H9 (cell line): ENCODE measurements at regions not wholly inside any gene's neighbourhood (a gene's known extent, or its start where the extent isn't known, plus 50 kb on each side); places are given as distances from the start of the nearest gene placed in this dataset.

Experiments used
- DNase-seq: peaks from one replicate; pipeline ENCODE4 v3.0.0-alpha.2; 2017
- H2AFZ ChIP-seq: one replicate; pipeline ENCODE4 v1.6.1; 2013; ENCODE audit warnings: mild to moderate bottlenecking, low read length, control low read depth, moderate library complexity
- H2AK5ac ChIP-seq: 2 replicates; pipeline ENCODE4 v1.6.1; 2013; ENCODE audit warnings: low read length, control low read depth, mixed read lengths; ENCODE audit not compliant: insufficient read length
- H2BK120ac ChIP-seq: one replicate; pipeline ENCODE4 v1.6.1; 2013; ENCODE audit warnings: low read depth, mild to moderate bottlenecking, low read length, control low read depth, inconsistent platforms; ENCODE audit not compliant: poor library complexity, severe bottlenecking
- H2BK12ac ChIP-seq: 2 replicates; pipeline ENCODE4 v1.6.1; 2013; ENCODE audit warnings: low read length, control low read depth, mixed read lengths, low read depth; ENCODE audit not compliant: insufficient read length
- H2BK15ac ChIP-seq: 2 replicates; pipeline ENCODE4 v1.6.1; 2013; ENCODE audit warnings: low read depth, low read length, control low read depth
- H2BK20ac ChIP-seq: one replicate; pipeline ENCODE4 v1.6.1; 2013; ENCODE audit warnings: low read depth, mild to moderate bottlenecking, low read length, control low read depth, inconsistent platforms; ENCODE audit not compliant: poor library complexity, severe bottlenecking
- H2BK5ac ChIP-seq: 2 replicates; pipeline ENCODE4 v1.6.1; 2013; ENCODE audit warnings: low read length, control low read depth, mixed read lengths; ENCODE audit not compliant: insufficient read length
- H3K14ac ChIP-seq: 2 replicates; pipeline ENCODE4 v1.6.1; 2013; ENCODE audit warnings: low read length, control low read depth; ENCODE audit not compliant: insufficient read depth
- H3K18ac ChIP-seq: 2 replicates; pipeline ENCODE4 v1.6.1; 2013; ENCODE audit warnings: low read depth, mild to moderate bottlenecking, mixed read lengths, low read length, control low read depth; ENCODE audit not compliant: insufficient read length
- H3K23ac ChIP-seq: 2 replicates; pipeline ENCODE4 v1.6.1; 2013; ENCODE audit warnings: low read length, control low read depth, mixed read lengths, low read depth; ENCODE audit not compliant: insufficient read length
- H3K23me2 ChIP-seq: 2 replicates; pipeline ENCODE4 v1.6.1; 2013; ENCODE audit warnings: low read depth, mild to moderate bottlenecking, mixed read lengths, low read length, control low read depth; ENCODE audit not compliant: insufficient read length, poor library complexity, severe bottlenecking
- H3K27ac ChIP-seq: 2 replicates; pipeline ENCODE4 v1.5.1; 2013; ENCODE audit warnings: low read length, control low read depth, mixed read lengths, low read depth; ENCODE audit not compliant: insufficient read length
- H3K27me3 ChIP-seq: 2 replicates; pipeline ENCODE4 v1.6.1; 2013; ENCODE audit warnings: low read length, control low read depth, inconsistent platforms; ENCODE audit not compliant: insufficient read depth
- H3K4ac ChIP-seq: 2 replicates; pipeline ENCODE4 v1.6.1; 2013; ENCODE audit warnings: low read depth, mild to moderate bottlenecking, control low read depth, inconsistent platforms, low read length, moderate library complexity
- H3K4me1 ChIP-seq: 2 replicates; pipeline ENCODE4 v1.6.1; 2013; ENCODE audit warnings: low read length, control low read depth, inconsistent platforms; ENCODE audit not compliant: insufficient read depth
- H3K4me2 ChIP-seq: 2 replicates; pipeline ENCODE4 v1.6.1; 2013; ENCODE audit warnings: low read length, control low read depth, mixed read lengths; ENCODE audit not compliant: insufficient read length, insufficient read depth
- H3K56ac ChIP-seq: 2 replicates; pipeline ENCODE4 v1.6.1; 2013; ENCODE audit warnings: low read depth, mild to moderate bottlenecking, mixed read lengths, low read length, control low read depth; ENCODE audit not compliant: insufficient read length
- H3K79me1 ChIP-seq: 2 replicates; pipeline ENCODE4 v1.6.1; 2013; ENCODE audit warnings: low read depth, mild to moderate bottlenecking, moderate library complexity, low read length, control low read depth, inconsistent platforms; ENCODE audit not compliant: insufficient read depth, poor library complexity, severe bottlenecking
- H3K79me2 ChIP-seq: 2 replicates; pipeline ENCODE4 v1.6.1; 2013; ENCODE audit warnings: low read length, control low read depth, inconsistent platforms; ENCODE audit not compliant: insufficient read depth
- H3K9ac ChIP-seq: 2 replicates; pipeline ENCODE4 v1.6.1; 2013; ENCODE audit warnings: low read length, control low read depth, mixed read lengths; ENCODE audit not compliant: insufficient read length; ENCODE audit errors: extremely low read depth
- H3K9me3 ChIP-seq: one replicate; pipeline ENCODE4 v1.6.1; 2013; ENCODE audit warnings: low read depth, low read length, inconsistent platforms; ENCODE audit not compliant: control insufficient read depth
- H3T11ph ChIP-seq: one replicate; pipeline ENCODE4 v1.6.1; 2013; ENCODE audit warnings: mild to moderate bottlenecking, low read length, control low read depth, inconsistent platforms
- H4K20me1 ChIP-seq: one replicate; pipeline ENCODE4 v1.6.1; 2013; ENCODE audit not compliant: control insufficient read depth, insufficient read length, insufficient read depth
- H4K5ac ChIP-seq: 2 replicates; pipeline ENCODE4 v1.6.1; 2013; ENCODE audit warnings: low read depth, mild to moderate bottlenecking, mixed read lengths, low read length, control low read depth; ENCODE audit not compliant: insufficient read length
- H4K8ac ChIP-seq: replicated peaks from 2 replicates; pipeline ENCODE4 v1.6.1; 2013; ENCODE audit warnings: low read length, control low read depth, mixed read lengths, low read depth; ENCODE audit not compliant: insufficient read length
- H4K91ac ChIP-seq: 2 replicates; pipeline ENCODE4 v1.6.1; 2013; ENCODE audit warnings: low read depth, mild to moderate bottlenecking, moderate library complexity, mixed read lengths, low read length, control low read depth; ENCODE audit not compliant: insufficient read length
- H3K27ac Mint-ChIP-seq, 3 experiments: 2 replicates in 2 of 3; 3 replicates in 1 of 3; pipeline ENCODE4 v1.8.0; 2020 to 2021; ENCODE audit warnings: mixed read lengths in 3 of 3, mild to moderate bottlenecking in 1 of 3, moderate library complexity in 1 of 3
- H3K27me3 Mint-ChIP-seq: 2 replicates; pipeline ENCODE4 v1.8.0; 2021; ENCODE audit warnings: low read depth, mild to moderate bottlenecking, moderate library complexity, mixed read lengths
- H3K36me3 Mint-ChIP-seq, 3 experiments: 2 replicates in 2 of 3; 3 replicates in 1 of 3; pipeline ENCODE4 v1.8.0; 2020 to 2021; ENCODE audit warnings: low read depth in 3 of 3, mixed read lengths in 3 of 3; ENCODE audit not compliant: insufficient read depth in 1 of 3
- H3K4me1 Mint-ChIP-seq, 2 experiments: 2 replicates each; pipeline ENCODE4 v1.8.0; 2020; ENCODE audit warnings: mixed read lengths in 2 of 2
- H3K4me3 Mint-ChIP-seq, 2 experiments: 2 replicates in 1 of 2; 3 replicates in 1 of 2; pipeline ENCODE4 v1.8.0; 2020 to 2021; ENCODE audit warnings: mild to moderate bottlenecking in 2 of 2, mixed read lengths in 2 of 2, moderate library complexity in 1 of 2
- H3K9me3 Mint-ChIP-seq, 2 experiments: 2 replicates in 1 of 2; 3 replicates in 1 of 2; pipeline ENCODE4 v1.8.0; 2020; ENCODE audit warnings: mild to moderate bottlenecking in 2 of 2, mixed read lengths in 2 of 2, moderate library complexity in 1 of 2
- CTCF ChIP-seq: fragments of 200-600 bp; sonication (generic); conservative IDR thresholded peaks from 3 replicates; pipeline ENCODE4 v1.8.0; 2021; ENCODE audit warnings: antibody characterized with exemption, mild to moderate bottlenecking
- WGBS: extraction: QIAGEN DNeasy Blood & Tissue Kit; methylation state at CpG from one replicate; pipeline ENCODE4 v1.1.7; 2013; ENCODE audit warnings: missing lambda C conversion rate, low lambda C conversion rate, mixed read lengths; ENCODE audit not compliant: insufficient read length; ENCODE audit errors: extremely low coverage; 5-methylcytosine and 5-hydroxymethylcytosine counted together

- peaks cover 11% of the 10 kb centered on the region for H3K27me3 Mint-ChIP-seq
- Histone ChIP-seq H3K23ac (no peak overlapping the region), H4K5ac (no peak overlapping the region), H2AK5ac (no peak overlapping the region), H2AFZ (no peak overlapping the region), H3K9me3 (no peaks in the 10 kb centered on the region), H2BK20ac (no peak overlapping the region), H4K20me1 (no peaks in the 10 kb centered on the region), H2BK12ac (no peak overlapping the region), H3K27me3 (no peaks in the 10 kb centered on the region; the same call in 1 of the 2 replicates), H2BK15ac (no peak overlapping the region), H4K91ac (no peak overlapping the region), H3K9ac (no peak overlapping the region), H3K14ac (no peak overlapping the region), H3K4ac (no peak overlapping the region), H3K4me2 (no peak overlapping the region), H3K18ac (no peak overlapping the region), H3T11ph (no peak overlapping the region), H2BK5ac (no peak overlapping the region), H3K79me2 (no peaks in the 10 kb centered on the region), H4K8ac (no peak overlapping the region), H3K27ac (no peak overlapping the region), H3K4me1 (peaks cover 6% of the 10 kb centered on the region), H3K56ac (no peak overlapping the region), H3K23me2 (no peaks in the 10 kb centered on the region), H2BK120ac (no peak overlapping the region), H3K79me1 (no peaks in the 10 kb centered on the region)
- H3K27ac Mint-ChIP-seq = no peak overlapping the region
- DNase-seq = no peak
- H3K4me1 Mint-ChIP-seq = peaks cover 40 to 41% of the 10 kb centered on the region in 2 experiments
- TF ChIP-seq CTCF = no peak
- no peak overlapping the region for H3K4me3 Mint-ChIP-seq
- H3K36me3 Mint-ChIP-seq = 0 out of 7 replicates have a peak, but pooled peaks cover 0 to 3% (median 0%) of the 10 kb centered on the region in 3 experiments
- H3K9me3 Mint-ChIP-seq = peaks cover 0 to 3% of the 10 kb centered on the region in 2 experiments; a peak in 2 of 5 replicates
- WGBS = no CpG with 5 or more reads among the region's 5 CpGs
Observed at GRCh38 chr2:20563833-20564232, 87.1 kb downstream of the HS1BP3 start.
